ENCODE measurements at regions not wholly inside any gene's neighbourhood (a gene's known extent, or its start where the extent isn't known, plus 50 kb on each side); places are given as distances from the start of the nearest gene placed in this dataset.

GRCh38 chr14:61894452-61895077 is 132.3 kb downstream of the SNAPC1 start:
- DNase-seq, result peak; percentile 49

GRCh38 chr14:61897300-61897699 is 135.1 kb downstream of the SNAPC1 start:
- no peak for DNase-seq

GRCh38 chr14:61898568-61898967 is 136.3 kb downstream of the SNAPC1 start:
- no peak for DNase-seq

GRCh38 chr14:61899497-61899896 is 137.3 kb downstream of the SNAPC1 start:
- DNase-seq, result no peak

GRCh38 chr14:61904946-61905345 is 142.7 kb downstream of the SNAPC1 start:
- no peak for DNase-seq

- no peak for DNase-seq
These were observed 149.4 kb downstream of the SNAPC1 start for GRCh38 chr14:61911574-61911973.

GRCh38 chr14:61918998-61919397 is 156.8 kb downstream of the SNAPC1 start:
- no peak for DNase-seq

GRCh38 chr14:61923348-61923747 is 161.1 kb downstream of the SNAPC1 start:
- DNase-seq, result no peak

- DNase-seq, result no peak
These were observed 162.8 kb downstream of the SNAPC1 start for GRCh38 chr14:61925043-61925442.

GRCh38 chr14:61925732-61926435 is 163.7 kb downstream of the SNAPC1 start:
- DNase-seq, result no peak

- no peak for DNase-seq
These were observed 164.8 kb downstream of the SNAPC1 start for GRCh38 chr14:61927060-61927459.

GRCh38 chr14:61927520-61927919 is 165.3 kb downstream of the SNAPC1 start:
- no peak for DNase-seq

GRCh38 chr14:61928300-61928699 is 166.1 kb downstream of the SNAPC1 start:
- DNase-seq, result no peak

- DNase-seq, result no peak
These were observed 166.5 kb downstream of the SNAPC1 start for GRCh38 chr14:61928701-61929100.

- DNase-seq, result no peak
These were observed 167.4 kb downstream of the SNAPC1 start for GRCh38 chr14:61929651-61930050.

GRCh38 chr14:61930101-61930857 is 168.1 kb downstream of the SNAPC1 start:
- DNase-seq, result no peak

GRCh38 chr14:61932974-61933373 is 170.8 kb downstream of the SNAPC1 start:
- no peak for DNase-seq

GRCh38 chr14:61934385-61934784 is 172.2 kb downstream of the SNAPC1 start:
- DNase-seq, result no peak

- no peak for DNase-seq
These were observed 177.6 kb downstream of the SNAPC1 start for GRCh38 chr14:61939776-61940175.

- DNase-seq, result no peak
These were observed 178.6 kb downstream of the SNAPC1 start for GRCh38 chr14:61940666-61941420.

- no peak for DNase-seq
These were observed 179.4 kb downstream of the SNAPC1 start for GRCh38 chr14:61941421-61942150.

GRCh38 chr14:61948376-61948775 is 186.2 kb downstream of the SNAPC1 start:
- no peak for DNase-seq

GRCh38 chr14:61950340-61950739 is 188.1 kb downstream of the SNAPC1 start:
- DNase-seq, result no peak

All from activated CD4-positive, CD25-positive, alpha-beta regulatory T cell treated with anti-CD3 and anti-CD28 coated beads, Interleukin-2, amount 50 U/mL, for 72 hours (primary cell).